ENCODE measurements at regions not wholly inside any gene's neighbourhood (a gene's known extent, or its start where the extent isn't known, plus 50 kb on each side); places are given as distances from the start of the nearest gene placed in this dataset.
A peak's percentile ranks its signal among the peaks of the same experiment; 100 is the strongest.

DNA sequence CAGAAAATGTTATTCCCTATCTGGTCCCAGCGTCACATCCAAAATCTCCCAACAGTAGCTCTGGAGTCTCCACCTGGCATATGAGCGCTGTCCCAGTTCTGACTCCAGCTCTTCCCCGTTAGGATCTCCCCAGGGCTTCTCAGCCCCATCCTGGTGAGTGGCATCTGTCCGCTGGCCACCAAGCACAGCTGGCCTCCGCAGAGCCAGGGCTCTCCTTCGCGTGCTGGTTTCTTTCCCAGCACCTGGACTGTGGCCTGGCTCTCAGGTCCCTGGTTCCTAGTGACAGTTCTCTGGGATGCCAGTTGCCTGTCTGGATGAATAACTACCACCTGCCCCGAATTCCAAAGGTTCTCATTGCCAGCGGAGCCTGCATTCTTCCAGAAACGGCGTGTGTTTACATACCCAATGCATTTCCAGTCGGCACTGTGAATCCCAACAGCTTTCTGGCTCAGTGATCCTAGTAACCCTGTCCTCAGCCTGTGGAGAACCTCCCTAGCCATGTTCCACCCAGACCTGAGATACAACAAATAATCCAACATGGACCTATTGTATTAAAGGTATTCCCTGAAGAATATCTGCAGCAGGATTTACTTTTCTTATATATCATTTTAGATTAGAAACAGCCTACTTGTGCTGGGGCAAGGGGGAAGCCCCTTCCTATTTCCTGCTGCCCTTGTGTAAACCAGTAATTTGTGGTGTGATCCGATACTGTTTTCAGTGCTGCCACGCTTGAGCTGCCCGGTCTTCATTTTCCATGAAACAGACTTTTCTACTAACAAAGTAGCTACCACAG is 69.9 kb upstream of the PDE10A start:
- intact Hi-C loops (cut with DNase I): no loop called here
- Histone ChIP-seq H3K4me1 (ENCODE audit: control insufficient read depth in 2 of 3, insufficient read depth in 2 of 3, low read depth in 1 of 3, low read length in 3 of 3) (no peaks in the 10 kb centered on the region), H3K27me3 (ENCODE audit: control insufficient read depth, insufficient read depth, low read length) (no peaks in the 10 kb centered on the region), H3K9ac (ENCODE audit: low read length in 3 of 3) (no peak overlapping the region), H3K27ac (ENCODE audit: low read depth in 2 of 2, low read length in 2 of 2) (no peak overlapping the region), H3K36me3 (ENCODE audit: control insufficient read depth in 2 of 3, insufficient read depth in 3 of 3, low read length in 3 of 3) (no peaks in the 10 kb centered on the region), H3K4me3 (ENCODE audit: low read length in 3 of 3) (no peak overlapping the region), H3K9me3 (ENCODE audit: control insufficient read depth in 2 of 3, insufficient read depth in 1 of 3, low read length in 3 of 3) (peaks cover 0 to 5% (median 0%) of the 10 kb centered on the region in 3 donors)
- no peak for FAIRE-seq
- TF ChIP-seq, protein P1, sequence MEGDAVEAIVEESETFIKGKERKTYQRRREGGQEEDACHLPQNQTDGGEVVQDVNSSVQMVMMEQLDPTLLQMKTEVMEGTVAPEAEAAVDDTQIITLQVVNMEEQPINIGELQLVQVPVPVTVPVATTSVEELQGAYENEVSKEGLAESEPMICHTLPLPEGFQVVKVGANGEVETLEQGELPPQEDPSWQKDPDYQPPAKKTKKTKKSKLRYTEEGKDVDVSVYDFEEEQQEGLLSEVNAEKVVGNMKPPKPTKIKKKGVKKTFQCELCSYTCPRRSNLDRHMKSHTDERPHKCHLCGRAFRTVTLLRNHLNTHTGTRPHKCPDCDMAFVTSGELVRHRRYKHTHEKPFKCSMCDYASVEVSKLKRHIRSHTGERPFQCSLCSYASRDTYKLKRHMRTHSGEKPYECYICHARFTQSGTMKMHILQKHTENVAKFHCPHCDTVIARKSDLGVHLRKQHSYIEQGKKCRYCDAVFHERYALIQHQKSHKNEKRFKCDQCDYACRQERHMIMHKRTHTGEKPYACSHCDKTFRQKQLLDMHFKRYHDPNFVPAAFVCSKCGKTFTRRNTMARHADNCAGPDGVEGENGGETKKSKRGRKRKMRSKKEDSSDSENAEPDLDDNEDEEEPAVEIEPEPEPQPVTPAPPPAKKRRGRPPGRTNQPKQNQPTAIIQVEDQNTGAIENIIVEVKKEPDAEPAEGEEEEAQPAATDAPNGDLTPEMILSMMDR (IDR thresholded peaks at IDR 0.05; ENCODE audit: borderline replicate concordance, extremely low read depth, insufficient read depth): no peak
- DNase-seq: peak in 4 of 5 donors; percentile 59 to 86 (median 80)

- Histone ChIP-seq H3K4me3 (ENCODE audit: low read length in 3 of 3) (no peak overlapping the region), H3K27ac (ENCODE audit: low read depth in 2 of 2, low read length in 2 of 2) (no peak overlapping the region), H3K36me3 (ENCODE audit: control insufficient read depth in 2 of 3, insufficient read depth in 3 of 3, low read length in 3 of 3) (no peaks in the 10 kb centered on the region), H3K4me1 (ENCODE audit: control insufficient read depth in 2 of 3, insufficient read depth in 2 of 3, low read depth in 1 of 3, low read length in 3 of 3) (no peaks in the 10 kb centered on the region), H3K9me3 (ENCODE audit: control insufficient read depth in 2 of 3, insufficient read depth in 1 of 3, low read length in 3 of 3) (no peaks in the 10 kb centered on the region), H3K9ac (ENCODE audit: low read length in 3 of 3) (no peak overlapping the region), H3K27me3 (ENCODE audit: control insufficient read depth, insufficient read depth, low read length) (no peaks in the 10 kb centered on the region)
- FAIRE-seq (peak; percentile 88), DNase-seq (no peak)
- intact Hi-C loops (cut with DNase I): no loop called here
- TF ChIP-seq, protein P1 (IDR thresholded peaks at IDR 0.05; ENCODE audit: borderline replicate concordance, extremely low read depth, insufficient read depth): peak; percentile 74
Measured at GRCh38 chr6:165729307-165729936, 66.4 kb upstream of the PDE10A start.

GRCh38 chr6:165728216-165728615 is 65.2 kb upstream of the PDE10A start:
- Histone ChIP-seq H3K36me3 (ENCODE audit: control insufficient read depth in 2 of 3, insufficient read depth in 3 of 3, low read length in 3 of 3) (no peaks in the 10 kb centered on the region), H3K27me3 (ENCODE audit: control insufficient read depth, insufficient read depth, low read length) (no peaks in the 10 kb centered on the region), H3K9ac (ENCODE audit: low read length in 3 of 3) (no peak overlapping the region), H3K27ac (ENCODE audit: low read depth in 2 of 2, low read length in 2 of 2) (no peak overlapping the region), H3K4me1 (ENCODE audit: control insufficient read depth in 2 of 3, insufficient read depth in 2 of 3, low read depth in 1 of 3, low read length in 3 of 3) (no peaks in the 10 kb centered on the region), H3K9me3 (ENCODE audit: control insufficient read depth in 2 of 3, insufficient read depth in 1 of 3, low read length in 3 of 3) (no peaks in the 10 kb centered on the region), H3K4me3 (ENCODE audit: low read length in 3 of 3) (no peak overlapping the region)
- FAIRE-seq (no peak), DNase-seq (no peak)
- intact Hi-C loops (cut with DNase I): no loop called here
- TF ChIP-seq, protein P1 (IDR thresholded peaks at IDR 0.05; ENCODE audit: borderline replicate concordance, extremely low read depth, insufficient read depth): no peak

All from kidney (tissue), 13 donors.